Tibial nerve (tissue), 4 donors: ENCODE measurements at regions not wholly inside any gene's neighbourhood (a gene's known extent, or its start where the extent isn't known, plus 50 kb on each side); places are given as distances from the start of the nearest gene placed in this dataset.

ENCODE experiments used
- CTCF ChIP-seq, 5 experiments: fragments of 200-600 bp in 3 of 5; fragments of 450-650 bp in 2 of 5; sonication (generic) in 3 of 5; IDR thresholded peaks; one replicate each; pipeline ENCODE4 v1.5.1; 2016 to 2019; ENCODE audit warnings: antibody characterized with exemption in 5 of 5, mild to moderate bottlenecking in 3 of 5, moderate library complexity in 2 of 5
- EP300 ChIP-seq, 2 donors: sonication (generic); formaldehyde crosslinking; IDR thresholded peaks; one replicate each; pipeline ENCODE4 v1.6.1; 2017; ENCODE audit warnings: antibody characterized with exemption in 2 of 2, mild to moderate bottlenecking in 1 of 2
- POLR2A ChIP-seq, 2 donors: fragments of 450-650 bp; IDR thresholded peaks; one replicate each; pipeline ENCODE4 v1.6.1; 2017; ENCODE audit warnings: antibody characterized with exemption in 2 of 2, mild to moderate bottlenecking in 2 of 2, moderate library complexity in 2 of 2

- TF ChIP-seq EP300 (IDR thresholded peaks at IDR 0.05) (no peak), CTCF (IDR thresholded peaks at IDR 0.05) (no peak), POLR2A (IDR thresholded peaks at IDR 0.05) (no peak)
Measured at GRCh38 chr9:103574056-103574455, 520.1 kb upstream of the SMC2 start.
